Epithelial cell of esophagus (primary cell): ENCODE measurements at regions not wholly inside any gene's neighbourhood (a gene's known extent, or its start where the extent isn't known, plus 50 kb on each side); places are given as distances from the start of the nearest gene placed in this dataset.

Experiments
- DNase-seq: peaks from one replicate; pipeline ENCODE4 v3.0.0; 2010; ENCODE audit warnings: low read depth
- H3K4me3 ChIP-seq: 2 replicates; pipeline ENCODE4 v1.5.1; 2011; ENCODE audit warnings: mild to moderate bottlenecking, low read length, control low read depth
- CTCF ChIP-seq: IDR thresholded peaks from 2 replicates; pipeline ENCODE4 v1.5.1; 2011; ENCODE audit warnings: low read depth, mild to moderate bottlenecking, low read length, control low read depth, inconsistent platforms; ENCODE audit not compliant: insufficient read depth; ENCODE audit errors: missing control alignments

DNA sequence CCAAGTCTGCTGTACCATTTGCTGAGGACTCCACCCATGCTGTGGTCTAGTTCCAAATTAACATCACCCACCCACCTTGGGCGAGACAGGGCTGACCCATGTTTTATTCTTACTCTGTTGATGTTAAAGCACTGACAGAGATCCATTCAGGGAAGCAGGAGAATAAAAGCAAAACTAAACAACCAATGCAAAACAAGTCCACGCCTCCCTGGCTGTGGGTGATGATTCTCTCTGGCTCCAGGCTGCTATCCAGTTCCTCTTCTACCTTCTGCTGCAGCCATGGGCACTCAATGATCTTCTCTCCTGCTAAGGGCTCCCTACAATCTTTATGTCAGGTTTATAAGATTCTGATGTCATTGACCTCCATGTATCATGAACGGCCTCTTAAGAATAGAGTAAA lies 786.6 kb upstream of the ID2 start:
- no peak for DNase-seq
- H3K4me3 ChIP-seq = no peak overlapping the region
- TF ChIP-seq CTCF = no peak

- no peak for TF ChIP-seq CTCF
Measured at GRCh38 chr2:7896940-7897487, 784.8 kb upstream of the ID2 start.

DNA sequence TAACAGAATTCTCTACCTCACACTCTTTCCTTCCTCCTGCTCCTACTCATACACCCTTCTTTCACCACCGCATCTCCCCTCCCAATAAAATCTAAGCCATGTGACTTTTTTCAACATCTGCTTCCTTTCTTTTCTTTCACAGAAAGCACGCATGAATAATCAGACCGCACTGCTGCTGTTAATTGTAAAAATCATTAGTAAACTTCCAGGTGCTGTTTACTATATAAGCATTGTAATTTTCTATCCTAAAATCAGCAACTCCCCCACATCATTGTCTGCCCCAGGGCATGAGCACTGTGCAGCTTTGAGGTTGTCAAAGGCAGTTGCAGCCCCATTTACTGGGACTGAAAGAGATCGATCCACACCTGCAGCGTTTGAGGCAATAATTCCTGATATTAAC lies 782.6 kb upstream of the ID2 start:
- H3K4me3 ChIP-seq = no peak overlapping the region
- no peak for TF ChIP-seq CTCF
- no peak for DNase-seq

More at GRCh38 chr2:7896940-7897487, 784.8 kb upstream of the ID2 start:
- H3K4me3 ChIP-seq = no peak overlapping the region
- no peak for DNase-seq

- TF ChIP-seq CTCF = no peak
- no peak for DNase-seq
- no peak overlapping the region for H3K4me3 ChIP-seq
Measured at GRCh38 chr2:7899923-7900322, 781.9 kb upstream of the ID2 start.

GRCh38 chr2:7900593-7900992 lies 781.3 kb upstream of the ID2 start:
- DNase-seq = peak; percentile 23
- no peak overlapping the region for H3K4me3 ChIP-seq
- no peak for TF ChIP-seq CTCF

DNA sequence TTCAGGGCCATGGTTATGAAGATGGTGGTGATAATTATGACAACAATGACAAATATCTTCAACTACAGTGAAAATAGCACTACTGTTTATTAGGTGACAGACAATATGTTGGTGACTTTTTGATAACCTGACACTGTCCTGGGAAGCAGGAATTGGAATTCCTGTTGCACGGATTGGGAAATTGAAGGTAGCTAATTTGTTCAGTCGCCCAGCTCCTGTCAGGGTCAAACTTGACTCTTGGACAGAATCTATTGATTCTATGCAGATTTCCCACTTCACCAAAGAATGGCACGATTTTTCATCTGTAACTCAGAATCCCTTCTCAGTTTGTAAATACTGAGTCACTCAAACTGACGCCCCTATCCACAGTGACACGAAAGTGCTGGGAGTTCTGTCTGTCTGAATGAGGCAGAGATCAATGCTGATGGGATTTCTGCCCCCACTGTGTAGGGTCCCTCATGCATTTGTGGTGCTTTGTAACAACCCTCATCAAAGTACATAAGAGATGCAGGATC lies 779.5 kb upstream of the ID2 start:
- no peak overlapping the region for H3K4me3 ChIP-seq
- DNase-seq = no peak
- TF ChIP-seq CTCF = no peak

DNA sequence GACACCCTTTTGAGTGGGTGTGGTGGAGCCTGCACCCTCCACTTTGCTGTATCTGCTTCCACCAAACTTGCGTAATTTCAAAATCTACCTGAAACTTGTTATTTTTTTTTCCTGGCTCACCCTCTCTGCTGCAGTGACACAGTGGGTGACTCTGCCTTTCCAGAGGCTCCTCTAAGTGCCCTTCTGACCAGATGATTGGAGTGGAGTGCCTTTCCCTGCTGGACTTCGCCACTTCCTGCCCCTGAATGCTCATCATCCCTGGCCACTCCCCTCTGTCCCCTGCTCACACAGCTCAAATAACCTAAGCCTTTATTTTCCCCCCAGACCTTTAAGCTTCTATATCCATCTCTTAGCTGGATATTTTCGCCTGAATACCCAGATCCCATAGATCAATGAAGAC lies 777.5 kb upstream of the ID2 start:
- TF ChIP-seq CTCF = no peak
- no peak overlapping the region for H3K4me3 ChIP-seq
- DNase-seq = no peak
